GM08714 (cell line): ENCODE measurements at regions not wholly inside any gene's neighbourhood (a gene's known extent, or its start where the extent isn't known, plus 50 kb on each side); places are given as distances from the start of the nearest gene placed in this dataset.

ENCODE experiments used
- H3K4me3 ChIP-seq: fragments of 200-500 bp; sonication (Bioruptor generic); 2 replicates; pipeline ENCODE4 v1.5.1; 2014; ENCODE audit warnings: mild to moderate bottlenecking, low read length, inconsistent platforms
- ZNF274 ChIP-seq: IDR thresholded peaks from 2 replicates; pipeline ENCODE4 v1.6.1; 2012; ENCODE audit warnings: mild to moderate bottlenecking, low read depth, low read length

DNA sequence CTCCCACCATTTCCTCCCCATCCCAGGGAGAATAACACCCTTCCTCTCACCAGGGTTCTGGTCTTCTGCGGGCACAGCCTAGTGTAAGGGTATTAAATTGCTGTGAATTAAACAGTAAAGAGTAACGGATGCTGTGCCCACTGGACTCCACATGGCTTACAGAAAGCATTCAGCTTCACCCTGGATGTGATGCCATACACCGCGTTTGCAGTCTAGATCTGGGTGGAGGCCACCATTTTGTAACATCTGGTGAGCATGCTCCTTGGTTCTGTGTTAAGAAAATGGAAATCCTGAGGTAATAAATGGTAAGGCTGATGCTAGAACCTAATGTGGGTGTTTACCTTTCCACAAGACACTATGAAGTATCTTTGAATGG lies 331.8 kb upstream of the B3GAT1 start:
- no peak overlapping the region for H3K4me3 ChIP-seq
- TF ChIP-seq ZNF274 = no peak

DNA sequence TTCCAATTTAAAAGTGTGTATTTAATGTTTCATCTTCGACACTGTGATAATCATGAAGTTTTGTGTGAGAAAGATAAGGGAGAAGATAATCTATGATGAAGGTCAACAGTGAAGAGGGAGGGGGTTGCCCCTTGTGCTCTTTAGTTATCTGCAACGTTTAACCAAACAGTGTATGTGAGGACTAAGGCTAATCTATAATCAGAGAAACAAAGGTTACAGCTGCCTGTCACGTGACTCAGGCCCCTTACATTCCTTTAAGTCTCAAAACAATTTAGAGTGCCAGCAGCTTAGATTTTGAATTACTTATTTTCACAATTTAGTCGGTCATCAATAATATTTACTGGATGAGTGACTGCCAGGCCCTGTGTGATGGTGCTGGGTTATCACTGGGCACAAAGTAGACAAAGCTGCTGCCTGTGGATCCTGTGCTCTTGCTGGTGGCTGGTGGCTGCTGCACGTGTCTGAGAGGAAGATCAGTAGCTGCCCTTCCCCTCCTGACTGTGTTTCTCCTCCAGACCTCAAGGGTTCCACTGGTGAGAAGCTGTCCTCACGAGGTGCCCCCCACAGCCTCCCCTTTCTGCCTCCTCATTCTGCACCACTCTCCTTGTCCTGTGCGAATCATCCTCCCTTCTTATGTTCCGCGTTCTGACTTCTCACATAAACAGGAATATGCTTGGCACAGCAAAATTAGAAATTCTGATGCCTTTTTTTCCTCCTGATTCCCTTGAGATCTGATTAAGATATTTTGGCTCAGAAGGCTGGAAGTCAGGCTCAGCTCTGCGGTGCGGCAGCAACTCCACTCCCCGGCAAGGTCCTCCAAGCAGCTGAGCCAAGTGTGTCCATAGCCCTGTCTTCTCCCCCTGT lies 331.1 kb upstream of the B3GAT1 start:
- TF ChIP-seq ZNF274 = no peak
- no peak overlapping the region for H3K4me3 ChIP-seq

DNA sequence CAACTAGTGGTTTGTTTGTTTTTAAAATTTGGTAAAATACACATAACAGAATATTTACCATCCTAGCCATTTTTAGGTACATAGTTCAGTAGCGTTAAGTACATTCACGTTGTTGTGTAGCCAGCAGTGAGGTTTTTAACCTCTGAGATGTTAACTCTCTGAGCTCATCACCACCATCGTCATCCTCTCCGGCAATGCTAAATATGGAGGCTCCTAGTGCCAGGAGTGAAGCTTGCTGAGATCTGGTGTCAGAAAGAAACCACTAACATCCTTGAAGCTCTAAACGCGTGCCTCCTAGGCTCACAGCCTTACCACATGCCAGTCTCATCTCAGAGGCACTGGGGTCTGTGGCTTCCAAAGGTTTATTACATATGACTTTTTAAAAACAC lies 330.2 kb upstream of the B3GAT1 start:
- H3K4me3 ChIP-seq = no peak overlapping the region
- no peak for TF ChIP-seq ZNF274

DNA sequence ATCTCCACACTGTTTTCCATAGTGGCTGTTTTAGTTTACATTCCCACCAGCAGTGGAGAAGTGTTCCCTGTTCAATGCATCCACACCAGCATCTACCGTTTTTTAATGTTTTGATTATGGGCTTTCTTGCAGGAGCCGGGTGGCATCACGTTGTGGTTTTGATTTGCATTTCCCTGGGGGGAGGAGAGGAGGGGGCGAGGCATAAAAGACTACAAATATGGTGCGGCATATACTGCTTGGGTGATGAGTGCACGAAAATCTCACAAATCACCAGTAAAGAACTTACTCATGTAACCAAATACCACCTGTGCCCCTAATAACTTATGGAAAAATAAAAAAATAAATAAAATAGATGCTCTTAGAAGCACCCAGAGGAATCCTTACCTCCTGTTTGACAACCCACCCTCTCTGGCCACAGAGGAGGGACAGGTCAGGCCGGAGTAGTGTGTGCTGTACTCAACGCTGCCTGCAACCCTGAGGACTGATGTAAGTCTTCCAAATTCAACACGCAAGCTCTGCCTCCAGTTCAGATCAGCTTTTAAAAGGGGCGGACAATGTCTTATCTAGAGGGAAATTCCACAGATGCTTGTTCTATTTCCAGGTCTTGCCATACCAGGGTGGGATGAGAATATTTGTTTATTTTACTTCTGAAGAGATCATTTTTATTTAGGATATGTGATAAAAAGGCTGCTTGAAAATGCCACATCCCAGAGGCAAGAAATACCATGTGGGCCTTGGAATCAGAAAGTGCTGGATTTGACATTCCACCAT lies 329.6 kb upstream of the B3GAT1 start:
- H3K4me3 ChIP-seq = no peak overlapping the region
- no peak for TF ChIP-seq ZNF274

DNA sequence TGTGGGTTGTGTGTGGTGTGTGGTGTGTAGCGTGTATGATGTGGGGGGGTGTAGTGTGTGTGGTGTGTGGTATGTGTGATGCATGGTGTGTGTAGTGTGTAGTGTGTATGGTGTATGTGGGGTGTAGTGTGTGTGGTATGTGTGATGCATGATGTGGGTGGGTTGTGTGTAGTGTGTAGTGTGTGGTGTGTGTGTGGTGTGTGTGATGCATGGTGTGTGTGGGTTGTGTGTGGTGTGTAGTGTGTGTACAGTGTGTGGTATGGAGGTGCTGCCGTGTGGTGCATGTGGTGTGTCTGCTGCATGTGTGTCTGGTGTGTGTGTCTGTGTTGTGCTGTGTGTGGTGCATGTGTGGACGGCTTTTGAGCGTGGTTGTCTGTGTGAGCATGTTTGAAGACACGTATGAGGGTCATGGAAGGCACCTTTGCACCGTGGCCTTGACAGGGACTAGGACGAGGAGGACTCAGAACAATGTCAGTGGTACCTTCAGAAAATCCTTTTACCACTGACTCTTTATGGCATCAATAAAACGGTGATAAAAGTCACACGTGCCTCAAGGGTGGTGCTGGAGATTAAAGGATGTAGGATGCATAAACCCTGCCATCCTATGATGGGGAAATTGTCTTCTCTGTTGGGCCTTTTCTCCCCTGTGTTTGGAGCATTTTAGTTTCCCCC lies 328.7 kb upstream of the B3GAT1 start:
- no peak for TF ChIP-seq ZNF274
- no peak overlapping the region for H3K4me3 ChIP-seq

DNA sequence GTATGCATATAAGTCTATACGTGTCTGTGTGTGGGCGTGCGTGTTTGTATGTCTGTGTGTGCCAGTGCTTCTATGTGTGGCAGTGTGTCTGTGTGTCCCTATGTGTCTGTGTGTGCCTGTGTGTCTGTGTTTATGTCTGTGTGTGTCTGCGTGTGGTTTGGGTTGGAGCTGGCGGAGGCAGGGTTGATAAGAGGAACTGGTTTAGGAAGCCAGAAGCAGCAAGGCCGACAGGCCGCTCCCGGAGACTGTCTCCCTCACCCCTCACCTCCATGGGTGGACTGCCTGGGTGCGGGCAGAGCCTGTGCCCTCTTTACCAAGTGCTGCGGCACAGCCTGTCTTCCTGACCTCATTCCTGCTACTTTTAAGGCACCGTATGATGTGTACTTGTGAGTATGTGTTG lies 327.1 kb upstream of the B3GAT1 start:
- TF ChIP-seq ZNF274 = no peak
- no peak overlapping the region for H3K4me3 ChIP-seq

DNA sequence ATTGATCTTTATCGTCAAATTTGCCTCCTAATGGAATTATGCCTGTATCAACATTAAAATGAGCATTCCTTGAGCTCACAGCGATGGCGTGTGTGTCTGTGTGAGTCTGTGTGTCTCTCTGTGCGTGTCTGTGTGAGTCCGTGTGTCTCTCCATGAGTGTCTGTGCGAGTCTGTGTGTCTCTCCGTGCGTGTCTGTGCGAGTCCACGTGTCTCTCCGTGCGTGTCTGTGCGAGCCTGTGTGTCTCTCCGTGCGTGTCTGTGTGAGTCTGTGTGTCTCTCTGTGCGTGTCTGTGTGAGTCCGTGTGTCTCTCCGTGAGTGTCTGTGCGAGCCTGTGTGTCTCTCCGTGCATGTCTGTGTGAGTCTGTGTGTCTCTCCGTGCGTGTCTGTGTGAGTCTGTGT lies 326.5 kb upstream of the B3GAT1 start:
- TF ChIP-seq ZNF274 = no peak
- H3K4me3 ChIP-seq = no peak overlapping the region

DNA sequence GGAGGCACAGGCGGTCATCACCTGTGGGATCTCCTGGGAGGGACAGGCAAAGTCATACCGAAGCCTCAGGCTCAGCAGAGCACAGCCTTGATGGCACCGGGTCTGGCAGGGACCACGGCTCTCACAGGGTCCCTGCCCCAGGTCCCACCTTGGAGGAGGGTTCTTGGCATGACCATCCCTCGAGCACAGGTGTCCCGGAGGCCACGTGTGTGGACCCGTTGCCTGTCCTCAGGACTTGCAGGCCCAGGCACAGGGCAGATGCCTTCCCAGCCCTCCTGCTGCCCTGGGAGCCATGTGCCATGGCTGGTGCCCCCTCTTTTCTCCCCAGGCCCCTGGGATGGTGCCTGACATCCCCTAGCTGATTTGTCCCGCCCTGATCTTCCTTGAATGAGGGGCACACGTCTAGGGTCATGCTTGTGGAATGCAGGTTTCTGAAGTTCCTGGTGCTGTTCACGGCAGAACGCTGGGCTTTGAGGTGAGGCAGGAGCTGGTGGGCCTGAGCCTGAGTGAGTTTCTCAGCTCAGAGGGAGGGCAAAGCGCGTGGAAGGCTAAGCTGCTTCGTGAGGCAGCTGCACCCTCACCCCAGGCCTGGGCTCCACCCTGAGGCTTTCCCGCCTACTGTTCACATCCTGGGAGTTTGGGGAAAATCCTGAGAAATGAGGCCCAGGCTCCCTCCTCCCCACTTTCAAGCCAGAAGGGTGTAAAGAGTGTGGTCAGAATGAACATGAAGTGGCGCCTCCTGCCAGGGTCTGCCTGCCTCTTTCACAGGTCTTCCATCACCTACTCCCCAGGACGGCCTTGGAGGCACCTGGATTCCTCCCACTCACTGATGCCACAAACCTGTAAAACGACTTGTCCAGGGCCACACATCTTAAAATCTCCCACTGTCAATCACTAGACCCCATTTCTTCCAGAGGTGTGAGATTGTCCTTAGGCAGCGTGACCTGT lies 325.8 kb upstream of the B3GAT1 start:
- no peak for TF ChIP-seq ZNF274
- H3K4me3 ChIP-seq = no peak overlapping the region

DNA sequence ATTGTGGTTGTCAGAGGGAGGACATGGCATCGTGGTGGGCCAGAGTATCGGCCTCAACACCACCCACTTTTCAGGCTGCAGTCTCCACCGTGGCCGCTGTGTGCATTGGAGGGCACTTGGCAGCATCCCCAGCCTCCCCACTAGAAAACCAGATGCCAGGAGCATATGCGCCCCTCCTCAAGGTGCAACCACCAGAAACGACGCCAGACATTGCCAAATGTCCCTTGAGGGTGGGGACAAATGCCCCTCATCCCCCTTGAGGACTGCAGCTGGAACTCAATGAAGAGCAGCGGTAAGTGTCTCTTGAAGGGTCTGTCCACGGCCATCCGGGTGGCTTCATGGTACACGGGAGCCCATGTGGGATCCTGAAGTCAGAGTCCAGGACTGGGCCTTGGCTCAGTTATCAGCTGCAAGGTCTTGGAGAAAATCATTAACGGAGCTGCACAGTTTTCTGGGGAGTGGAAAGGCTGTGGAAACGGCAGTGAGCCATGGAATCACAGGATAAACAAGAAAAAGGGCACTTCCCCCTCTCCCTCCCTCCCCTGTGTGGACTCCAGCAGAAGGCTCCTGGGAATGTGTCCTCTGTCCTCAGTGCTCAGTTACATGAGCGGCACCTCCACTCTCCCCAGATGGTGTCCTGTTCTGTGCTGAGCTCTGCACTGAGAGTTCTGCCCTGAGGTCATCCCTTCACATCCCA lies 324.4 kb upstream of the B3GAT1 start:
- TF ChIP-seq ZNF274 = no peak
- H3K4me3 ChIP-seq = no peak overlapping the region

DNA sequence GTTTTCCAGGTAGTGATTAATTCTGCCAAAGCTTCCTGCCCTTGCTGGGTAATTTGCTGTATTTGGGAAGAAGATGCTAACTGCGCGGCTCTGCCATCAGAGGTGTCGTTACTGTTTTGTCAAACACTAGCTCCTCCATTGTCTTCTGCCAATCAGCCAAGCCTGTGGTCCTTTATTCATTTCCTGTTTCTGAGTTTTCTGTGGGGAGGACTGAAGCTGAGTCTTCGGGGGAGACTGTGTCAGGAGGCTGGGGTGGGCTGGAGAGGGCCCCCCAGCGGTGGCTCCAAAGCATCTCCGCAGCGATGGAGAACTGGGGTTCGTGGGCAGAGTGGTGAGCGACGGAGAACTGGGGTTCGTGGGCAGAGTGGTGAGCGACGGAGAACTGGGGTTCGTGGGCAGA lies 322.9 kb upstream of the B3GAT1 start:
- no peak overlapping the region for H3K4me3 ChIP-seq
- no peak for TF ChIP-seq ZNF274

DNA sequence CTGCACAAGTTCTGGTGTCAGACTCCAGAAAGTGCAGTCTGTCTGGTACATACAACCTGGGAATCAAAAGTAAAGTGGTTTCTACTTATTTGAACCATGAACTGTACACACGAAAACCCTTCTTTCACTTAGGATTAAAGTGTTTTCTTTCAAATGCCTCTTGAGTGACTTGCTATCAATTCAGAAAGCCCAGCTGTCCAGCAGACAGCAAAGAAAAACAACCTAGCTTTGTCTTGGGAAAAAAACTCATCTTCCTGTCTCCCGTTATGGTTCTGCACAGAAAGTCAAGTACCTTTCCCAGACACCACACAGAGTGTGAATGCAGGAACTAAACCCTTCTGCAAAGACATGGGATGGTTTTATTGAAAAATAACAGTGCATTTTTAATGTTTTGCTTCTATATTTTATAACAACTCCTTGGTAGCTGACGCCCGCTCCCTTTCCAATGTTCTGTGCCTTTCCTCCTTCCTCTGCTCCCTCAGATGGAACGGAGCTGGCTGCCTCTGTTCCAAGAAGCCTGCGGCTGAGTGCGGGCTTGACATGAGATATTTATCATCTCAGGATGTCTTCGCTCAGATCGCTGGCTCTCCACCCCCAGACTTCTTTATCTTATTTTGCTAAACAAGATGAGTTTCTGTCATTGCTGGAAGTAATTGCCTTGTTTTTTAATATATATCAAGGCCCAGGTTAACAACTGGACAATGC lies 322.3 kb upstream of the B3GAT1 start:
- no peak for TF ChIP-seq ZNF274
- H3K4me3 ChIP-seq = no peak overlapping the region

DNA sequence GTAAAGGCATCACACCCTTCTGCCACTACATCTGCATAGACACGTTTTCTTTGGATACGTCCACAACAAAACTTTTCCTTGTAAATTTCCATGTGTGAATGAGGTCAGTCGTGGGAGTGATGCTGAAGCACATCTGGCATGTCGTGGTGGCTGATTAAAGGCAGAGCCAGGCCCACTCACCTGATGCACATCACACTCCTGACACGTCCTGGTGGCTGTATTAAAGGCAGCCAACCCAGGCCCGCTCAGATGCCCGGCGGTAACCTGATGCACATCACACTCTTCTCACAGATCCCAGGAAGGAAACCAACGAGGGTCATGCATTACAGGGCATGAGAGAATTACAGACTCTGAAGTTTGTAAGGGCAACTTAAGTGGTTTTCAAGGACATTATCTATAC lies 321.6 kb upstream of the B3GAT1 start:
- no peak for TF ChIP-seq ZNF274
- no peak overlapping the region for H3K4me3 ChIP-seq
